NCI-H2107 treated with DMSO at 0.1 percent for 48 hours (cell line): ENCODE measurements at regions not wholly inside any gene's neighbourhood (a gene's known extent, or its start where the extent isn't known, plus 50 kb on each side); places are given as distances from the start of the nearest gene placed in this dataset.
"Not testable (repeated sequence)": the region's sequence is repeated elsewhere in the genome, so short reads cannot be mapped to it uniquely, and the experiment has no call there.

Experiments
- DNase-seq: peaks from one replicate; lab custom pipeline; 2025; ENCODE audit not compliant: unreplicated experiment; lab: John Stamatoyannopoulos, UW

GRCh38 chr13:74272826-74273225 is 138.6 kb upstream of the KLF12 start:
- DNase-seq: no peak

GRCh38 chr13:74270018-74270417 is 135.8 kb upstream of the KLF12 start:
- no peak for DNase-seq

GRCh38 chr13:74266861-74267260 is 132.7 kb upstream of the KLF12 start:
- no peak for DNase-seq

GRCh38 chr13:74266309-74266708 is 132.1 kb upstream of the KLF12 start:
- no peak for DNase-seq

GRCh38 chr13:74264333-74264732 is 130.1 kb upstream of the KLF12 start:
- no peak for DNase-seq

- DNase-seq: not testable (repeated sequence)
Measured at GRCh38 chr13:74260420-74260819, 126.2 kb upstream of the KLF12 start.

GRCh38 chr13:74259641-74260040 is 125.4 kb upstream of the KLF12 start:
- no peak for DNase-seq

GRCh38 chr13:74258961-74259360 is 124.8 kb upstream of the KLF12 start:
- DNase-seq: no peak

GRCh38 chr13:74256969-74257368 is 122.8 kb upstream of the KLF12 start:
- no peak for DNase-seq

- no peak for DNase-seq
Measured at GRCh38 chr13:74253161-74253560, 119.0 kb upstream of the KLF12 start.

- DNase-seq: no peak
Measured at GRCh38 chr13:74251778-74252519, 117.7 kb upstream of the KLF12 start.

- DNase-seq: no peak
Measured at GRCh38 chr13:74250738-74251190, 116.6 kb upstream of the KLF12 start.

- DNase-seq: no peak
Measured at GRCh38 chr13:74248477-74248876, 114.3 kb upstream of the KLF12 start.

GRCh38 chr13:74246487-74246886 is 112.3 kb upstream of the KLF12 start:
- no peak for DNase-seq

GRCh38 chr13:74243637-74244526 is 109.7 kb upstream of the KLF12 start:
- DNase-seq: no peak

- not testable (repeated sequence) for DNase-seq
Measured at GRCh38 chr13:74241343-74241742, 107.1 kb upstream of the KLF12 start.

GRCh38 chr13:74230984-74231501 is 96.8 kb upstream of the KLF12 start:
- DNase-seq: no peak

- DNase-seq: no peak
Measured at GRCh38 chr13:74229242-74229641, 95.0 kb upstream of the KLF12 start.

- DNase-seq: no peak
Measured at GRCh38 chr13:74227476-74228158, 93.4 kb upstream of the KLF12 start.

- DNase-seq: no peak
Measured at GRCh38 chr13:74226791-74227475, 92.7 kb upstream of the KLF12 start.

GRCh38 chr13:74221752-74222151 is 87.5 kb upstream of the KLF12 start:
- DNase-seq: no peak
